Panc1 (cell line): ENCODE measurements at regions not wholly inside any gene's neighbourhood (a gene's known extent, or its start where the extent isn't known, plus 50 kb on each side); places are given as distances from the start of the nearest gene placed in this dataset.
A peak's percentile ranks its signal among the peaks of the same experiment; 100 is the strongest.
"Not testable (repeated sequence)": the region's sequence is repeated elsewhere in the genome, so short reads cannot be mapped to it uniquely, and the experiment has no call there.

Experiments
- ATAC-seq: fragments of 200-7000 bp; cut with Tn5 transposase; 2 replicates; pipeline ENCODE4 v1.9.1; 2020; ENCODE audit warnings: mild to moderate bottlenecking, moderate library complexity
- BruUV-seq: library from RNA; stranded (reverse); fragments of 400-500 nt; replicated peaks from 2 replicates; lab custom pipeline; 2021; lab: Mats Ljungman, UMichigan
- CTCF ChIA-PET: fragments of 300-600 bp; sonication (Branson Sonifier 250); formaldehyde crosslinking; loops from one replicate; lab custom pipeline; 2022; ENCODE audit warnings: antibody characterized with exemption; lab: Charles Lee
- POLR2A ChIA-PET: fragments of 300-600 bp; sonication (Branson Sonifier 250); formaldehyde crosslinking; loops from one replicate; lab custom pipeline; 2022; ENCODE audit warnings: antibody characterized with exemption; lab: Charles Lee
- DNase-seq: peaks from one replicate; pipeline ENCODE4 v3.0.0-alpha.2; 2010; ENCODE audit warnings: low read depth, low spot score
- H3K27ac ChIP-seq: 2 replicates; pipeline ENCODE4 v1.5.1; 2011; ENCODE audit warnings: mild to moderate bottlenecking, low read length, inconsistent platforms
- H3K27me3 ChIP-seq: fragments of 200-500 bp; sonication (Bioruptor generic); 2 replicates; pipeline ENCODE4 v1.6.0; 2014; ENCODE audit warnings: low read length, inconsistent platforms; ENCODE audit not compliant: control insufficient read depth, insufficient read depth
- H3K36me3 ChIP-seq: fragments of 200-500 bp; sonication (Bioruptor generic); 2 replicates; pipeline ENCODE4 v1.5.1; 2014; ENCODE audit warnings: inconsistent platforms, mild to moderate bottlenecking, low read length, moderate library complexity; ENCODE audit not compliant: control insufficient read depth, insufficient read depth
- H3K4me1 ChIP-seq: 2 replicates; pipeline ENCODE4 v1.5.1; 2011; ENCODE audit warnings: inconsistent platforms, mild to moderate bottlenecking, low read length, moderate library complexity; ENCODE audit not compliant: control insufficient read depth, insufficient read depth
- H3K4me3 ChIP-seq, 2 experiments: 2 replicates each; pipeline ENCODE4 v1.5.1; 2011 to 2012; ENCODE audit warnings: low read depth in 2 of 2, low read length in 2 of 2, mild to moderate bottlenecking in 2 of 2, inconsistent platforms in 1 of 2, moderate library complexity in 1 of 2
- H3K9me3 ChIP-seq: fragments of 200-500 bp; sonication (Bioruptor generic); 2 replicates; pipeline ENCODE4 v1.5.1; 2014; ENCODE audit warnings: low read depth, mild to moderate bottlenecking, inconsistent platforms, low read length, moderate library complexity; ENCODE audit not compliant: control insufficient read depth, insufficient read depth
- POLR2AphosphoS5 ChIP-seq: IDR thresholded peaks from 2 replicates; pipeline ENCODE4 v1.6.1; 2012; ENCODE audit warnings: mild to moderate bottlenecking, low read depth, low read length, moderate library complexity
- SIN3A ChIP-seq: IDR thresholded peaks from 2 replicates; pipeline ENCODE4 v1.6.1; 2012; ENCODE audit warnings: low read depth, mild to moderate bottlenecking, low read length, moderate library complexity, borderline replicate concordance; ENCODE audit not compliant: insufficient read depth
- TCF7L2 ChIP-seq: IDR thresholded peaks from 2 replicates; pipeline ENCODE4 v1.6.1; 2011; ENCODE audit warnings: mild to moderate bottlenecking, low read depth, low read length, inconsistent platforms
- in situ Hi-C: cut with HindIII; loops from 2 replicates; pipeline ENCODE4 v1.10.0; 2016; ENCODE audit warnings: low sequenced_read_pairs, low pct_unique_long_range_greater_than_20kb
- intact Hi-C: fragments of 100-400 bp; cut with micrococcal nuclease; formaldehyde crosslinking; loops from one replicate; pipeline ENCODE4 v1.10.0; 2022; ENCODE audit not compliant: unreplicated experiment
- TF ChIP-seq, protein P1 (sequence below), 2 experiments: IDR thresholded peaks; 2 replicates each; pipeline ENCODE4 v1.6.1; 2011 to 2012; ENCODE audit warnings: low read depth in 2 of 2, control low read depth in 1 of 2, low read length in 1 of 2, mild to moderate bottlenecking in 1 of 2, moderate library complexity in 1 of 2; ENCODE audit not compliant: insufficient read depth in 1 of 2

DNA sequence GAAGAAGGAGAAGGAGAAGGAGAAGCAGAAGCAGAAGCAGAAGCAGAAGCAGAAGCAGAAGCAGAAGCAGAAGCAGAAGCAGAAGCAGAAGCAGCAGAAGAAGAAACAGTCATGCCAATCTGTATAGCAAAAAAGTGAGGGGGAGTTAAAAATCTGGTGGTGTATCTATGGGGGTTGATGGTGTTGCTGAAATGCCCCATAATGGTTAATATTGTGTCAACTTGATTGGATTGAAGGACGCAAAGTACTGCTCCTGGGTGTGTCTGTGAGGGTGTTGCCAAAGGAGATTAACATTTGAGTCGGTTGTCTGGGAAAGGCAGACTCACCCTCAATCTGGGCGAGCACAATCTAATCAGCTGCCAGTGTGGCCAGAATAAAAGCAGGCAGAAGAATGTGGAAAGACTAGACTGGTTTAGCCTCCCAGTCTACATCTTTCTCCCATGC is 120.3 kb downstream of the AKR1D1 start:
- H3K9me3 ChIP-seq, in situ Hi-C loops: not testable (repeated sequence)

GRCh38 chr7:138196971-138197896 is 121.0 kb downstream of the AKR1D1 start:
- ChIA-PET POLR2A (no interaction called here), CTCF (no interaction called here)
- no peaks in the 10 kb centered on the region for H3K4me1 ChIP-seq
- ATAC-seq, result no peak
- no peaks in the 10 kb centered on the region for H3K27me3 ChIP-seq
- H3K9me3 ChIP-seq, result no peaks in the 10 kb centered on the region
- DNase-seq, result no peak
- no peak overlapping the region for H3K4me3 ChIP-seq
- TF ChIP-seq SIN3A (no peak), TCF7L2 (no peak), POLR2AphosphoS5 (no peak)
- TF ChIP-seq, protein P1, sequence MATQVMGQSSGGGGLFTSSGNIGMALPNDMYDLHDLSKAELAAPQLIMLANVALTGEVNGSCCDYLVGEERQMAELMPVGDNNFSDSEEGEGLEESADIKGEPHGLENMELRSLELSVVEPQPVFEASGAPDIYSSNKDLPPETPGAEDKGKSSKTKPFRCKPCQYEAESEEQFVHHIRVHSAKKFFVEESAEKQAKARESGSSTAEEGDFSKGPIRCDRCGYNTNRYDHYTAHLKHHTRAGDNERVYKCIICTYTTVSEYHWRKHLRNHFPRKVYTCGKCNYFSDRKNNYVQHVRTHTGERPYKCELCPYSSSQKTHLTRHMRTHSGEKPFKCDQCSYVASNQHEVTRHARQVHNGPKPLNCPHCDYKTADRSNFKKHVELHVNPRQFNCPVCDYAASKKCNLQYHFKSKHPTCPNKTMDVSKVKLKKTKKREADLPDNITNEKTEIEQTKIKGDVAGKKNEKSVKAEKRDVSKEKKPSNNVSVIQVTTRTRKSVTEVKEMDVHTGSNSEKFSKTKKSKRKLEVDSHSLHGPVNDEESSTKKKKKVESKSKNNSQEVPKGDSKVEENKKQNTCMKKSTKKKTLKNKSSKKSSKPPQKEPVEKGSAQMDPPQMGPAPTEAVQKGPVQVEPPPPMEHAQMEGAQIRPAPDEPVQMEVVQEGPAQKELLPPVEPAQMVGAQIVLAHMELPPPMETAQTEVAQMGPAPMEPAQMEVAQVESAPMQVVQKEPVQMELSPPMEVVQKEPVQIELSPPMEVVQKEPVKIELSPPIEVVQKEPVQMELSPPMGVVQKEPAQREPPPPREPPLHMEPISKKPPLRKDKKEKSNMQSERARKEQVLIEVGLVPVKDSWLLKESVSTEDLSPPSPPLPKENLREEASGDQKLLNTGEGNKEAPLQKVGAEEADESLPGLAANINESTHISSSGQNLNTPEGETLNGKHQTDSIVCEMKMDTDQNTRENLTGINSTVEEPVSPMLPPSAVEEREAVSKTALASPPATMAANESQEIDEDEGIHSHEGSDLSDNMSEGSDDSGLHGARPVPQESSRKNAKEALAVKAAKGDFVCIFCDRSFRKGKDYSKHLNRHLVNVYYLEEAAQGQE (IDR thresholded peaks at IDR 0.05; ENCODE audit: insufficient read depth in 1 of 2, low read depth in 2 of 2, low read length in 1 of 2), result no peak
- no peak overlapping the region for H3K27ac ChIP-seq
- in situ Hi-C loops, result no loop called here
- BruUV-seq, result no TSS peak
- intact Hi-C loops, result no loop called here
- H3K36me3 ChIP-seq, result no peaks in the 10 kb centered on the region

More for the DNA sequence above, 120.3 kb downstream of the AKR1D1 start:
- POLR2A ChIA-PET, DNase-seq, H3K36me3 ChIP-seq, H3K27ac ChIP-seq, H3K27me3 ChIP-seq, ATAC-seq, H3K4me1 ChIP-seq, intact Hi-C loops, CTCF ChIA-PET, H3K4me3 ChIP-seq, BruUV-seq: not testable (repeated sequence)

- ChIA-PET POLR2A (no interaction called here), CTCF (no interaction called here)
- H3K36me3 ChIP-seq, result no peaks in the 10 kb centered on the region
- no peak overlapping the region for H3K4me3 ChIP-seq
- no peaks in the 10 kb centered on the region for H3K4me1 ChIP-seq
- intact Hi-C loops (no loop called here), in situ Hi-C loops (no loop called here)
- BruUV-seq, result no TSS peak
- DNase-seq (no peak), ATAC-seq (no peak)
- H3K27me3 ChIP-seq, result no peaks in the 10 kb centered on the region
- TF ChIP-seq TCF7L2, result 0 out of 2 replicates have a peak, but pooled peaks have one; percentile 37
- TF ChIP-seq, protein P1 (IDR thresholded peaks at IDR 0.05; ENCODE audit: insufficient read depth in 1 of 2, low read depth in 2 of 2, low read length in 1 of 2), result no peak
- no peak overlapping the region for H3K27ac ChIP-seq
- H3K9me3 ChIP-seq, result no peaks in the 10 kb centered on the region
Observed at GRCh38 chr7:138204285-138204981, 128.2 kb downstream of the AKR1D1 start.
